K562 (cell line): ENCODE measurements at regions not wholly inside any gene's neighbourhood (a gene's known extent, or its start where the extent isn't known, plus 50 kb on each side); places are given as distances from the start of the nearest gene placed in this dataset.

Experiments used
- ATAC-seq: fragments of 200-7000 bp; cut with Tn5 transposase; 3 replicates; pipeline ENCODE4 v1.9.1; 2020; ENCODE audit warnings: moderate library complexity
- BruUV-seq: library from RNA; stranded (reverse); fragments of 400-500 nt; replicated peaks from 2 replicates; lab custom pipeline; 2021; lab: Mats Ljungman, UMichigan
- CTCF ChIA-PET: fragments of 300-600 bp; formaldehyde crosslinking; extraction: SDS; loops from one replicate; lab custom pipeline; 2021; ENCODE audit warnings: low intra/inter-chr PET ratio; lab: Yijun Ruan, JAX
- POLR2A ChIA-PET: fragments of 300-600, 350-650 bp; sonication (Branson Sonifier 250); formaldehyde crosslinking; extraction: SDS; loops from one replicate; lab custom pipeline; 2021; ENCODE audit warnings: antibody characterized with exemption, inconsistent platforms; lab: Yijun Ruan, JAX
- DNase-seq, 4 experiments: peaks; one replicate each; pipeline versions ENCODE4 v3.0.0 to v3.0.0-alpha.2; 2011 to 2018; ENCODE audit warnings: low spot score in 3 of 4, mixed read lengths in 3 of 4; ENCODE audit errors: extremely low read depth in 1 of 4
- FAIRE-seq: peaks from 2 replicates; lab custom pipeline; 2011; peaks lifted over from hg19 to GRCh38; lab: Jason Lieb, UNC
- H2AFZ ChIP-seq: 2 replicates; pipeline ENCODE4 v1.6.0; 2011; ENCODE audit warnings: low read depth, low read length, control low read depth, inconsistent platforms
- H3K27ac ChIP-seq: fragments of 200-600 bp; 3 replicates; pipeline ENCODE4 v1.8.0; 2011; ENCODE audit warnings: low read depth, mild to moderate bottlenecking, control low read depth, inconsistent platforms, low read length, moderate library complexity, mixed read lengths; ENCODE audit errors: extremely low read depth
- H3K27me3 ChIP-seq, 2 experiments: fragments of 300-600 bp in 1 of 2; 2 replicates in 1 of 2; 3 replicates in 1 of 2; pipeline versions ENCODE4 v1.6.0 to v1.8.0; 2011; ENCODE audit warnings: inconsistent platforms in 2 of 2, low read length in 2 of 2, mild to moderate bottlenecking in 1 of 2, mixed read lengths in 1 of 2, moderate library complexity in 1 of 2; ENCODE audit not compliant: control insufficient read depth in 2 of 2, insufficient read depth in 2 of 2
- H3K36me3 ChIP-seq: fragments of 300-600 bp; 3 replicates; pipeline ENCODE4 v1.8.0; 2011; ENCODE audit warnings: mild to moderate bottlenecking, low read length, inconsistent platforms; ENCODE audit not compliant: control insufficient read depth, insufficient read depth
- H3K4me1 ChIP-seq, 2 experiments: fragments of 200-600 bp in 1 of 2; replicated peaks in 1 of 2; 2 replicates in 1 of 2; 3 replicates in 1 of 2; pipeline versions ENCODE4 v1.5.1 to v1.8.0; 2011; ENCODE audit warnings: inconsistent platforms in 2 of 2, low read length in 2 of 2, mild to moderate bottlenecking in 1 of 2, mixed read lengths in 1 of 2, moderate library complexity in 1 of 2; ENCODE audit not compliant: control insufficient read depth in 2 of 2, insufficient read depth in 2 of 2
- H3K4me2 ChIP-seq: 2 replicates; pipeline ENCODE4 v1.6.1; 2011; ENCODE audit warnings: low read length, control low read depth, inconsistent platforms, mixed read lengths; ENCODE audit not compliant: insufficient read depth
- H3K4me3 ChIP-seq: fragments of 200-600 bp; sonication (generic), shearing (Covaris generic); 2 replicates; pipeline ENCODE4 v1.5.1; 2016; ENCODE audit warnings: control low read depth, inconsistent platforms
- H3K79me2 ChIP-seq: fragments of 200-600 bp; 3 replicates; pipeline ENCODE4 v1.8.0; 2011; ENCODE audit warnings: low read length, inconsistent platforms; ENCODE audit not compliant: control insufficient read depth, insufficient read depth
- H3K9ac ChIP-seq, 2 experiments: 2 replicates each; pipeline versions ENCODE4 v1.6.0 to v1.6.1; 2011; ENCODE audit warnings: low read depth in 2 of 2, low read length in 2 of 2, control low read depth in 1 of 2, inconsistent platforms in 1 of 2, mild to moderate bottlenecking in 1 of 2, mixed read lengths in 1 of 2; ENCODE audit not compliant: insufficient read depth in 1 of 2
- H3K9me1 ChIP-seq: one replicate; pipeline ENCODE4 v1.6.0; 2011; ENCODE audit warnings: inconsistent platforms, mild to moderate bottlenecking, low read length, moderate library complexity; ENCODE audit not compliant: control insufficient read depth, insufficient read depth
- H3K9me3 ChIP-seq: replicated peaks from 2 replicates; pipeline ENCODE4 v1.5.1; 2011; ENCODE audit warnings: low read depth, low read length, inconsistent platforms; ENCODE audit not compliant: control insufficient read depth, insufficient read depth
- H4K20me1 ChIP-seq: replicated peaks from 2 replicates; pipeline ENCODE4 v1.6.1; 2011; ENCODE audit warnings: low read length, inconsistent platforms, mixed read lengths; ENCODE audit not compliant: control insufficient read depth, insufficient read depth
- FOXM1 ChIP-seq, 2 experiments: fragments of 450-650 bp in 1 of 2; sonication (generic) in 1 of 2; formaldehyde crosslinking in 1 of 2; IDR thresholded peaks; 2 replicates each; pipeline versions ENCODE4 v1.6.1 to v1.9.0; 2017 to 2022; ENCODE audit warnings: low read depth in 2 of 2, mild to moderate bottlenecking in 2 of 2, missing genetic modification reagents in 1 of 2, moderate library complexity in 1 of 2
- HOXB6 ChIP-seq: fragments of 250-450 bp; sonication (Bioruptor Pico); IDR thresholded peaks from 2 replicates; pipeline ENCODE4 v1.5.1; 2022; ENCODE audit warnings: mild to moderate bottlenecking, borderline replicate concordance
- MTA2 ChIP-seq: fragments of 450-650 bp; IDR thresholded peaks from 2 replicates; pipeline ENCODE4 v1.6.1; 2016; ENCODE audit warnings: low read depth
- PHF8 ChIP-seq: fragments of 200-600 bp; sonication (generic); IDR thresholded peaks from 2 replicates; pipeline ENCODE4 v1.6.1; 2012; ENCODE audit warnings: mixed run types, mild to moderate bottlenecking, inconsistent platforms, low read length, moderate library complexity, borderline replicate concordance
- TEAD1 ChIP-seq, 2 experiments: fragments of 450-650 bp in 1 of 2; sonication (generic) in 1 of 2; formaldehyde crosslinking; IDR thresholded peaks; 2 replicates each; pipeline versions ENCODE4 v1.4.0 to v1.8.0; 2020 to 2022; ENCODE audit warnings: mild to moderate bottlenecking in 2 of 2, missing genetic modification reagents in 1 of 2
- WHSC1 ChIP-seq: IDR thresholded peaks from one replicate; pipeline ENCODE4 v1.6.1; 2012; ENCODE audit warnings: low read length, control low read depth, inconsistent platforms
- ZNF586 ChIP-seq: fragments of 450-650 bp; formaldehyde crosslinking; conservative IDR thresholded peaks from 2 replicates; pipeline ENCODE4 v1.4.0; 2020; ENCODE audit warnings: mild to moderate bottlenecking, moderate library complexity
- WGBS: fragments of 100-300 bp; shearing (Covaris generic); methylation state at CpG from one replicate; pipeline ENCODE4 v1.1.6; 2016; ENCODE audit warnings: low coverage, mixed read lengths; ENCODE audit not compliant: insufficient coverage; ENCODE audit errors: missing lambda C conversion rate; 5-methylcytosine and 5-hydroxymethylcytosine counted together
- in situ Hi-C: fragments of 300-500 bp; cut with MboI; formaldehyde crosslinking; loops from 4 replicates; pipeline ENCODE4 v1.15.0; 2018; ENCODE audit warnings: inconsistent platforms, mixed read lengths
- intact Hi-C: fragments of 100-400 bp; cut with micrococcal nuclease; formaldehyde crosslinking; loops from 2 replicates; pipeline ENCODE4 v1.14.2; 2022
- TF ChIP-seq, protein P1 (sequence below), 2 experiments: fragments of 450-650 bp; formaldehyde crosslinking in 1 of 2; IDR thresholded peaks; 2 replicates each; pipeline versions ENCODE4 v1.4.0 to v1.6.1; 2014 to 2020; ENCODE audit warnings: mild to moderate bottlenecking in 2 of 2, borderline replicate concordance in 1 of 2, low read depth in 1 of 2

DNA sequence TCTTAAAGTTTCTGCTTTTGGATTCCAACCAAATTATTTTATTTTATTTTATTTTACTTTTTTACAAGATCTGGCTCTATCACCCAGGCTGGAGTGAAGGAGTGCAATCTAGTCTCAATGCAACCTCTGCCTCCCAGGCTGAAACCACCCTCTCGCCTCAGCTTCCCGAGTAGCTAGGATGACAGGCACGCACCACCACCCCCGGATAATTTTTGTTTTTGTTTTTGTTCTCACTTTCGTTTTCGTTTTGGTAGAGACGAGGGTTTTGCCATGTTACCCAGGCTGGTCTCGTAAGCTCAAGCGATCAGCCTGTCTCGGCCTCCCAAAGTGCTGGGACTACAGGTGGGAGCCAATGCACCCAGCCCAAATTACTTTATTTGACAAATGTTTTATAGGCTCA is 219.8 kb downstream of the ETS1 start:
- Histone ChIP-seq H3K27ac (no peak overlapping the region), H3K4me2 (no peak overlapping the region), H3K9me3 (no peaks in the 10 kb centered on the region), H2AFZ (no peak overlapping the region), H3K36me3 (no peaks in the 10 kb centered on the region), H3K79me2 (no peaks in the 10 kb centered on the region), H3K9me1 (no peaks in the 10 kb centered on the region), H4K20me1 (no peaks in the 10 kb centered on the region), H3K27me3 (no peaks in the 10 kb centered on the region), H3K4me1 (no peaks in the 10 kb centered on the region), H3K4me3 (no peak overlapping the region), H3K9ac (no peak overlapping the region)
- FAIRE-seq, result no peak
- DNase-seq, result no peak
- TF ChIP-seq ZNF586 (CRISPR knock-in tag) (no peak), FOXM1 (IDR thresholded peaks at IDR 0.05; ENCODE audit: low read depth) (no peak), FOXM1 (CRISPR knock-in tag; IDR thresholded peaks at IDR 0.05; ENCODE audit: low read depth) (no peak), PHF8 (no peak), TEAD1 (CRISPR knock-in tag; IDR thresholded peaks at IDR 0.05) (no peak), MTA2 (no peak), HOXB6 (CRISPR knock-in tag) (no peak)
- no TSS peak for BruUV-seq
- in situ Hi-C loops (no loop called here), intact Hi-C loops (no loop called here)
- WGBS, result under 1% methylated on average over 10 of the region's 10 CpGs
- ATAC-seq, result no peak
- ChIA-PET POLR2A (no interaction called here), CTCF (no interaction called here)

DNA sequence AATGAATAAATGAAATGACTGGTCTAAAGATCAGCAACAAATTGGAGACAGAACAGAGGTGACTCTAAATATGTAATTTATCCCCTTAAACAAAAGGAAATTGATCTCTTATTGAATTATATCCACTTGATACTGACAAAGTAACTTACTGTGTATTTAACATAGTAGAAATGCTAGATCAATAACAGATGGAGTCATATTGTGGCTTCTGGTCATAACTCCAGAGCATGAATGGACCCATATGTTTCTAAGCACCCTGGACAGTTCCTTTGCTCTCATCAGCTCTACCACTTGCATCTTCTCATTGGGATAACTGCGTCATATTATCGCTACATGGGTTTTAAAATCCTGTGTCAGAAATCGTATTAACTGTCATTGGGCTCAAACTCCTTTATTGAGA is 222.3 kb downstream of the ETS1 start:
- Histone ChIP-seq H3K9me3 (no peaks in the 10 kb centered on the region), H3K4me1 (no peaks in the 10 kb centered on the region), H2AFZ (no peak overlapping the region), H3K9me1 (no peaks in the 10 kb centered on the region), H3K36me3 (no peaks in the 10 kb centered on the region), H3K27ac (no peak overlapping the region), H3K4me2 (no peak overlapping the region)
- ChIA-PET CTCF (no interaction called here), POLR2A (interaction anchor here (0.6 kb wide), 1 partner anchor 1804 kb away, joined by 3 read pairs; no protein-coding TSS in a partner anchor)
- in situ Hi-C loops, result no loop called here
- no peak for FAIRE-seq
- 0% methylated on average over 3 of the region's 3 CpGs for WGBS
- ATAC-seq, result no peak
- TF ChIP-seq, protein P1, sequence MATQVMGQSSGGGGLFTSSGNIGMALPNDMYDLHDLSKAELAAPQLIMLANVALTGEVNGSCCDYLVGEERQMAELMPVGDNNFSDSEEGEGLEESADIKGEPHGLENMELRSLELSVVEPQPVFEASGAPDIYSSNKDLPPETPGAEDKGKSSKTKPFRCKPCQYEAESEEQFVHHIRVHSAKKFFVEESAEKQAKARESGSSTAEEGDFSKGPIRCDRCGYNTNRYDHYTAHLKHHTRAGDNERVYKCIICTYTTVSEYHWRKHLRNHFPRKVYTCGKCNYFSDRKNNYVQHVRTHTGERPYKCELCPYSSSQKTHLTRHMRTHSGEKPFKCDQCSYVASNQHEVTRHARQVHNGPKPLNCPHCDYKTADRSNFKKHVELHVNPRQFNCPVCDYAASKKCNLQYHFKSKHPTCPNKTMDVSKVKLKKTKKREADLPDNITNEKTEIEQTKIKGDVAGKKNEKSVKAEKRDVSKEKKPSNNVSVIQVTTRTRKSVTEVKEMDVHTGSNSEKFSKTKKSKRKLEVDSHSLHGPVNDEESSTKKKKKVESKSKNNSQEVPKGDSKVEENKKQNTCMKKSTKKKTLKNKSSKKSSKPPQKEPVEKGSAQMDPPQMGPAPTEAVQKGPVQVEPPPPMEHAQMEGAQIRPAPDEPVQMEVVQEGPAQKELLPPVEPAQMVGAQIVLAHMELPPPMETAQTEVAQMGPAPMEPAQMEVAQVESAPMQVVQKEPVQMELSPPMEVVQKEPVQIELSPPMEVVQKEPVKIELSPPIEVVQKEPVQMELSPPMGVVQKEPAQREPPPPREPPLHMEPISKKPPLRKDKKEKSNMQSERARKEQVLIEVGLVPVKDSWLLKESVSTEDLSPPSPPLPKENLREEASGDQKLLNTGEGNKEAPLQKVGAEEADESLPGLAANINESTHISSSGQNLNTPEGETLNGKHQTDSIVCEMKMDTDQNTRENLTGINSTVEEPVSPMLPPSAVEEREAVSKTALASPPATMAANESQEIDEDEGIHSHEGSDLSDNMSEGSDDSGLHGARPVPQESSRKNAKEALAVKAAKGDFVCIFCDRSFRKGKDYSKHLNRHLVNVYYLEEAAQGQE (IDR thresholded peaks at IDR 0.05; ENCODE audit: borderline replicate concordance), result peak; percentile 72
- TF ChIP-seq, protein P1 (CRISPR knock-in tag; IDR thresholded peaks at IDR 0.05; ENCODE audit: low read depth), result peak; percentile 92
- no peak for TF ChIP-seq WHSC1
- TF ChIP-seq, all 486 proteins: peak for 1
- no TSS peak for BruUV-seq
- intact Hi-C loops, result no loop called here
- H4K20me1 ChIP-seq, result no peaks in the 10 kb centered on the region
- no peaks in the 10 kb centered on the region for H3K79me2 ChIP-seq
- DNase-seq, result peak in 1 of 4 experiments; percentile 7
- no peak overlapping the region for H3K9ac ChIP-seq
- no peaks in the 10 kb centered on the region for H3K27me3 ChIP-seq
- H3K4me3 ChIP-seq, result no peak overlapping the region
